Kidney epithelial cell (primary cell): ENCODE measurements at regions not wholly inside any gene's neighbourhood (a gene's known extent, or its start where the extent isn't known, plus 50 kb on each side); places are given as distances from the start of the nearest gene placed in this dataset.
"Not testable (repeated sequence)": the region's sequence is repeated elsewhere in the genome, so short reads cannot be mapped to it uniquely, and the experiment has no call there.

ENCODE experiments used
- DNase-seq: peaks from one replicate; pipeline ENCODE4 v3.0.0-alpha.2; 2010; ENCODE audit warnings: low read depth
- H3K27me3 ChIP-seq: 2 replicates; pipeline ENCODE4 v1.6.0; 2011; ENCODE audit warnings: low read length; ENCODE audit not compliant: control insufficient read depth, insufficient read depth
- H3K36me3 ChIP-seq: 2 replicates; pipeline ENCODE4 v1.5.1; 2011; ENCODE audit warnings: low read length; ENCODE audit not compliant: control insufficient read depth, insufficient read depth
- H3K4me3 ChIP-seq: 2 replicates; pipeline ENCODE4 v1.5.1; 2011; ENCODE audit warnings: low read depth, mild to moderate bottlenecking, control low read depth, low read length
- CTCF ChIP-seq: IDR thresholded peaks from 2 replicates; pipeline ENCODE4 v1.5.1; 2011; ENCODE audit warnings: mild to moderate bottlenecking, moderate library complexity, low read length, control low read depth, inconsistent platforms; ENCODE audit not compliant: insufficient read depth, poor library complexity, severe bottlenecking

GRCh38 chr13:109941221-109941620 lies 154.8 kb upstream of the IRS2 start:
- H3K36me3 ChIP-seq: no peaks in the 10 kb centered on the region
- no peak overlapping the region for H3K4me3 ChIP-seq
- no peak for DNase-seq
- no peak for TF ChIP-seq CTCF
- H3K27me3 ChIP-seq: no peaks in the 10 kb centered on the region

- no peak for TF ChIP-seq CTCF
- no peak overlapping the region for H3K4me3 ChIP-seq
- no peaks in the 10 kb centered on the region for H3K27me3 ChIP-seq
- H3K36me3 ChIP-seq: no peaks in the 10 kb centered on the region
- DNase-seq: no peak
Observed at GRCh38 chr13:109940637-109941036, 154.3 kb upstream of the IRS2 start.

- no peaks in the 10 kb centered on the region for H3K27me3 ChIP-seq
- DNase-seq: no peak
- no peak overlapping the region for H3K4me3 ChIP-seq
- H3K36me3 ChIP-seq: no peaks in the 10 kb centered on the region
- TF ChIP-seq CTCF: no peak
Observed at GRCh38 chr13:109939838-109940237, 153.5 kb upstream of the IRS2 start.

- no peaks in the 10 kb centered on the region for H3K27me3 ChIP-seq
- no peaks in the 10 kb centered on the region for H3K36me3 ChIP-seq
- no peak for TF ChIP-seq CTCF
- no peak for DNase-seq
- H3K4me3 ChIP-seq: no peak overlapping the region
Observed at GRCh38 chr13:109939180-109939579, 152.8 kb upstream of the IRS2 start.

GRCh38 chr13:109938255-109938936 lies 152.0 kb upstream of the IRS2 start:
- Histone ChIP-seq H3K4me3 (no peak overlapping the region), H3K27me3 (no peaks in the 10 kb centered on the region), H3K36me3 (no peaks in the 10 kb centered on the region)
- no peak for TF ChIP-seq CTCF
- DNase-seq: peak; percentile 16

GRCh38 chr13:109934520-109934919 lies 148.1 kb upstream of the IRS2 start:
- not testable (repeated sequence) for DNase-seq, H3K4me3 ChIP-seq, H3K27me3 ChIP-seq, H3K36me3 ChIP-seq
